Keratinocyte (primary cell): ENCODE measurements at regions not wholly inside any gene's neighbourhood (a gene's known extent, or its start where the extent isn't known, plus 50 kb on each side); places are given as distances from the start of the nearest gene placed in this dataset.

Source experiments
- DNase-seq: peaks from one replicate; pipeline ENCODE4 v3.0.0-alpha.2; 2011; ENCODE audit warnings: low read depth, missing footprints, low spot score
- FAIRE-seq: peaks from 2 replicates; lab custom pipeline; 2011; peaks lifted over from hg19 to GRCh38; lab: Jason Lieb, UNC
- H2AFZ ChIP-seq: 2 replicates; pipeline ENCODE4 v1.6.0; 2012; ENCODE audit warnings: low read length, control low read depth, inconsistent platforms; ENCODE audit not compliant: control insufficient read depth
- H3K27ac ChIP-seq: 2 replicates; pipeline ENCODE4 v1.5.1; 2011; ENCODE audit warnings: low read length; ENCODE audit not compliant: control insufficient read depth, insufficient read depth
- H3K27me3 ChIP-seq: 3 replicates; pipeline ENCODE4 v1.6.0; 2011; ENCODE audit warnings: low read length; ENCODE audit not compliant: control insufficient read depth, insufficient read depth; ENCODE audit errors: extremely low read depth
- H3K36me3 ChIP-seq, 2 experiments: 2 replicates in 1 of 2; 3 replicates in 1 of 2; pipeline ENCODE4 v1.5.1; 2011; ENCODE audit warnings: low read length in 2 of 2, mild to moderate bottlenecking in 1 of 2; ENCODE audit not compliant: control insufficient read depth in 2 of 2, insufficient read depth in 2 of 2; ENCODE audit errors: extremely low read depth in 1 of 2
- H3K4me1 ChIP-seq: 3 replicates; pipeline ENCODE4 v1.5.1; 2011; ENCODE audit warnings: low read length; ENCODE audit not compliant: control insufficient read depth, insufficient read depth; ENCODE audit errors: extremely low read depth
- H3K4me2 ChIP-seq: 3 replicates; pipeline ENCODE4 v1.6.0; 2011; ENCODE audit warnings: low read depth, low read length; ENCODE audit not compliant: control insufficient read depth, insufficient read depth; ENCODE audit errors: extremely low read depth
- H3K4me3 ChIP-seq, 3 experiments: fragments of 200-600 bp in 1 of 3; sonication (generic) in 1 of 3; 2 replicates in 2 of 3; 3 replicates in 1 of 3; pipeline ENCODE4 v1.5.1; 2011 to 2016; ENCODE audit warnings: low read length in 3 of 3, mild to moderate bottlenecking in 3 of 3, control low read depth in 2 of 3, inconsistent platforms in 1 of 3, low read depth in 1 of 3, mixed read lengths in 1 of 3, mixed run types in 1 of 3, moderate library complexity in 1 of 3; ENCODE audit not compliant: control insufficient read depth in 2 of 3, insufficient read depth in 2 of 3; ENCODE audit errors: extremely low read depth in 1 of 3
- H3K79me2 ChIP-seq: 2 replicates; pipeline ENCODE4 v1.6.0; 2012; ENCODE audit warnings: low read length; ENCODE audit not compliant: control insufficient read depth, insufficient read depth
- H3K9ac ChIP-seq: 3 replicates; pipeline ENCODE4 v1.6.0; 2011; ENCODE audit warnings: low read length; ENCODE audit not compliant: control insufficient read depth, insufficient read depth; ENCODE audit errors: extremely low read depth
- H3K9me1 ChIP-seq: 3 replicates; pipeline ENCODE4 v1.6.0; 2011; ENCODE audit warnings: low read length; ENCODE audit not compliant: control insufficient read depth, insufficient read depth; ENCODE audit errors: extremely low read depth
- H3K9me3 ChIP-seq: 2 replicates; pipeline ENCODE4 v1.5.1; 2012; ENCODE audit warnings: low read depth, low read length; ENCODE audit not compliant: control insufficient read depth
- H4K20me1 ChIP-seq: 3 replicates; pipeline ENCODE4 v1.6.0; 2011; ENCODE audit warnings: low read length; ENCODE audit not compliant: control insufficient read depth, insufficient read depth; ENCODE audit errors: extremely low read depth
- EZH2 ChIP-seq: IDR thresholded peaks from one replicate; pipeline ENCODE4 v1.6.1; 2012; ENCODE audit warnings: inconsistent platforms, mild to moderate bottlenecking, low read length, moderate library complexity
- dilution Hi-C: fragments of 300-500 bp; cut with MboI; formaldehyde crosslinking; loops from one replicate; pipeline ENCODE4 v1.7.0; 2020; ENCODE audit warnings: low sequenced_read_pairs; ENCODE audit not compliant: extremely low pct_ligation_motif_present
- TF ChIP-seq, protein P1 (sequence below), 3 experiments: IDR thresholded peaks in 1 of 3; conservative IDR thresholded peaks in 1 of 3; optimal IDR thresholded peaks in 1 of 3; 2 replicates in 2 of 3; 3 replicates in 1 of 3; pipeline versions ENCODE3 to v1.5.1; 2011; ENCODE audit warnings: low read length in 3 of 3, mild to moderate bottlenecking in 3 of 3, moderate library complexity in 2 of 3, control low read depth in 1 of 3, inconsistent platforms in 1 of 3; ENCODE audit not compliant: insufficient read depth in 2 of 3; ENCODE audit errors: extremely low read depth in 1 of 3

GRCh38 chr18:40094441-40094840, 1860.6 kb upstream of the PIK3C3 start:
- Histone ChIP-seq H3K79me2 (no peaks in the 10 kb centered on the region), H3K9me3 (no peaks in the 10 kb centered on the region), H3K36me3 (no peaks in the 10 kb centered on the region), H3K9me1 (no peaks in the 10 kb centered on the region), H3K4me2 (no peak overlapping the region), H3K9ac (no peak overlapping the region), H3K4me3 (no peak overlapping the region), H3K4me1 (no peaks in the 10 kb centered on the region), H4K20me1 (no peaks in the 10 kb centered on the region), H2AFZ (no peak overlapping the region), H3K27me3 (peaks cover 13% of the 10 kb centered on the region), H3K27ac (no peak overlapping the region)
- dilution Hi-C loops: no loop called here
- DNase-seq (no peak), FAIRE-seq (no peak)
- no peak for TF ChIP-seq EZH2
- TF ChIP-seq, protein P1, sequence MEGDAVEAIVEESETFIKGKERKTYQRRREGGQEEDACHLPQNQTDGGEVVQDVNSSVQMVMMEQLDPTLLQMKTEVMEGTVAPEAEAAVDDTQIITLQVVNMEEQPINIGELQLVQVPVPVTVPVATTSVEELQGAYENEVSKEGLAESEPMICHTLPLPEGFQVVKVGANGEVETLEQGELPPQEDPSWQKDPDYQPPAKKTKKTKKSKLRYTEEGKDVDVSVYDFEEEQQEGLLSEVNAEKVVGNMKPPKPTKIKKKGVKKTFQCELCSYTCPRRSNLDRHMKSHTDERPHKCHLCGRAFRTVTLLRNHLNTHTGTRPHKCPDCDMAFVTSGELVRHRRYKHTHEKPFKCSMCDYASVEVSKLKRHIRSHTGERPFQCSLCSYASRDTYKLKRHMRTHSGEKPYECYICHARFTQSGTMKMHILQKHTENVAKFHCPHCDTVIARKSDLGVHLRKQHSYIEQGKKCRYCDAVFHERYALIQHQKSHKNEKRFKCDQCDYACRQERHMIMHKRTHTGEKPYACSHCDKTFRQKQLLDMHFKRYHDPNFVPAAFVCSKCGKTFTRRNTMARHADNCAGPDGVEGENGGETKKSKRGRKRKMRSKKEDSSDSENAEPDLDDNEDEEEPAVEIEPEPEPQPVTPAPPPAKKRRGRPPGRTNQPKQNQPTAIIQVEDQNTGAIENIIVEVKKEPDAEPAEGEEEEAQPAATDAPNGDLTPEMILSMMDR (optimal IDR thresholded peaks at IDR 0.05 in 1 of 3, IDR thresholded peaks at IDR 0.05 in 1 of 3, conservative IDR thresholded peaks at IDR 0.05 in 1 of 3; ENCODE audit: extremely low read depth in 1 of 3, insufficient read depth in 2 of 3, low read length in 3 of 3): no peak

DNA sequence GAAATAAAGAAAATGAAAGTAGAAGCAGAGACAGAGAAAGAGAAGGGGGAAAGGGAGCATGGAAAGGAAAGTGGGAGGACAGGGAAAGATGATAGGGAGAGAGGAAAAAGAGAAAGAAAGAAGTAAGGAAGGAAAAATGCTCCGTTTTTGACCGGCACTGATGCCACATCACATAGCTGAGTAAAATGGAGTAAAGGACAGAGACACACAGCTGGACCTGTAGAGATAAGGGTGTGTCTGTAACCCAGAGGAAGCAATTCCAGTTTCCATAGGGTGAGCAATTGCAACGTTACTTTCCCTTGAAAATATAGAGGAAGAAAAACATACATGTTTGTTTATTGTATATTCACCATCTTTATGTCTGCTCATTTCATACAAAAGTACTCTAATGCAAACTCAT, 1866.9 kb upstream of the PIK3C3 start:
- no peaks in the 10 kb centered on the region for H3K79me2 ChIP-seq
- H3K36me3 ChIP-seq: no peaks in the 10 kb centered on the region
- H3K4me3 ChIP-seq: no peak overlapping the region
- dilution Hi-C loops: no loop called here
- no peak for FAIRE-seq
- no peaks in the 10 kb centered on the region for H4K20me1 ChIP-seq
- H3K4me2 ChIP-seq: no peak overlapping the region
- no peak overlapping the region for H3K27ac ChIP-seq
- no peaks in the 10 kb centered on the region for H3K9me3 ChIP-seq
- H2AFZ ChIP-seq: no peak overlapping the region
- no peak overlapping the region for H3K9ac ChIP-seq
- DNase-seq: no peak
- H3K4me1 ChIP-seq: no peaks in the 10 kb centered on the region
- H3K9me1 ChIP-seq: no peaks in the 10 kb centered on the region
- TF ChIP-seq, protein P1 (optimal IDR thresholded peaks at IDR 0.05 in 1 of 3, IDR thresholded peaks at IDR 0.05 in 1 of 3, conservative IDR thresholded peaks at IDR 0.05 in 1 of 3; ENCODE audit: extremely low read depth in 1 of 3, insufficient read depth in 2 of 3, low read length in 3 of 3): no peak
- TF ChIP-seq EZH2: no peak
- H3K27me3 ChIP-seq: peaks cover 10% of the 10 kb centered on the region
